ENCODE measurements at regions not wholly inside any gene's neighbourhood (a gene's known extent, or its start where the extent isn't known, plus 50 kb on each side); places are given as distances from the start of the nearest gene placed in this dataset.

- TF ChIP-seq ZNF462 (CRISPR knock-in tag; IDR thresholded peaks at IDR 0.05) (no peak), ZNF331 (CRISPR knock-in tag; IDR thresholded peaks at IDR 0.05; ENCODE audit: low read depth) (no peak), ZNF114 (CRISPR knock-in tag; IDR thresholded peaks at IDR 0.05) (no peak)
Observed at GRCh38 chr15:89385596-89386331, 51.1 kb upstream of the POLG start (continued).
